Suppressor macrophage treated with lipopolysaccharide for 4 hours (primary cell): ENCODE measurements at regions not wholly inside any gene's neighbourhood (a gene's known extent, or its start where the extent isn't known, plus 50 kb on each side); places are given as distances from the start of the nearest gene placed in this dataset.

Experiments
- DNase-seq: peaks from one replicate; pipeline ENCODE4 v3.0.0-alpha.2; 2020

DNA sequence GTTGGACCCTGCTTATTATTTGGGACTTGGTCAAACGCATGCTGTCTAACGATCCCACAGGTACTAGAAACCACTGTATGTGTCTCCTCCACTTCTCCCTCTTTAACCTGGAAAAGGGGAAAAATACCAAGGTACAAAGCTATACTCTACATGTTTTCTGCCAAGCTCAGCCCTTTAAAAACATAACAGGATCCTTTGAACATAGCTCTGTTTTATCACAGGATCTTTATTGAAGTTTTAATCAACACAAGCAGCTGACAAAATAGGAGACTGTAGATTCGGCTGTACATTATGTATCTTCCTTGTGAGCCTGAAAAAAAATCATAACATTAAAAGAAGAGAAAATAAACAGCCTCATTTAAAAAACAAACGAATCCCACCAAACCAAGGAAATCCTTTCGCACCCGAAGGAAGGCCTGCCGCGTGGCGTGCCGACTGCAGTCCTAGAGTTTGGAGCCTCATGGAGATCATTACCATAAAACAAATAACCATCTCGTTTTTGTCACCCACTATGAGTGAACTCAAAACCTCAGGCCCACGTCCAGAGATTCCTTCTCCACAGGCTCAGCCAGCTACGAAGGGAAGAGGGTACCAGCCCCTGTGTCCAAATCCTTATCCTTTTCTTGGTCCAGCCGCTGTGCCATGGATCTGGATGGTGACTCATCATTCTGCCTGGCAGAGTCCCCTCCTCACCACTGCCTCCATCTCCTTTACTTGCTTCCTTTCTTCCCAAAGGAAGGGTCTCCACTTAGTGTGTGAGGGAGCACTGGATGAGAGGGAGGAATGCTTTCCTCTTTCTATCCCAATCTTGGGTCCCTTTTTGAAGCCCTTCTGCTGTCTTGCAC lies 651.1 kb downstream of the CCDC171 start:
- no peak for DNase-seq

DNA sequence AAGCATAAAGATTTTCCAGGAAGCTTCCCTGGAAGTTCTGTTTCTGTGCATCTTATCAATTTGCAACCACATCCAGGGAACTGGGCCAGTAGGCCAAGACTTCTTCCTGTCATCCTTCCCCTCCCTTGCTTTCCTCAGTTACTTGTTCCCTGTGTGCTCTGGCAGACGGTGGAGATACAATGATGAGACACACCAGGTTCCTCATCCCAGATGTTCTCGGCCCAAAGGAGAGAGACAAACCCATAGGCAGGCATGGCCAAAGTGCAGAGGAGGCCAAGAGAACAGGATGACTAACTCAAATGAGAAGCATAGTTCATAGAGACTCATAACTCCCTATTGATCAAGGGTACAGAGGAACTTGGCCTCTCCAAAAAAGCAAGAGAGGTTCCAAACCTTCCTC lies 652.6 kb downstream of the CCDC171 start:
- DNase-seq, result no peak

DNA sequence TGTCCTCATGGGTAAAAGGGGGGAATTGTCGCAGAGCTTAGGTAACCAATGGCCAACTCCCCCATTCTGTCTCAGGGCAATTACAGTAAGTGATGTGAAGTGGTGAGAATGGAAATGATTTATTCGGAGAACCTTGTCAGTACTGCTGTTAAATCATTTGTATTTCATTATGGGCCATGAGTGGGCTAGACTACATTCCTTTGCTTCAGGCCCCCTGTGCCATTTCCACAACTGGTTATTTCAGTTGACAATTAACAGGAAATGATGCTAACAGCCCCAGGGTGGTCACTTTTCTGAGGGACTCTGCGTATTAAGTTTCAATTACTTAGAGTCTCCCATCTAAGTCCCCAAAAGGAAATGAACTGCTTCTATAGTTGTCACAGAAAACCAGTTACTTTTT lies 653.7 kb downstream of the CCDC171 start:
- DNase-seq, result no peak

DNA sequence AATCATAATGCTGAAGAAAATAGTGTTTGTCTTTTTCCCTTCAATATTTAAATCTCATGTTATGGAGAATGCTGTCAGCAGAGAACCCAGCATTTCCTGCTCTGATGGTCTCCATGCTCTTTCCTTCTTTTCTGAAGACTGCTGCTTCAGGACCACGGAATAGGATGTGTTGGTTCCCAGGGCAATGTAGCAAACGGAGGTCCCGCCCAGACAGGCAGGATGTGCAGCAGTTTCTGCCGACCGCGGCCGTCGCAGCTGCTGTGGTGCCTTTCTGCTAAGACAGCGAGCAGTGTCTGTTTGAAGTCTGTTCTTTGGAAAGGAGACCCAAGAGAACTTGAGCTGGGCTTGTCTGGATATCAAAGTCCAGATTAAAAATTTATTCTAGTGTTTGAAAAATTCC lies 654.3 kb downstream of the CCDC171 start:
- no peak for DNase-seq

DNA sequence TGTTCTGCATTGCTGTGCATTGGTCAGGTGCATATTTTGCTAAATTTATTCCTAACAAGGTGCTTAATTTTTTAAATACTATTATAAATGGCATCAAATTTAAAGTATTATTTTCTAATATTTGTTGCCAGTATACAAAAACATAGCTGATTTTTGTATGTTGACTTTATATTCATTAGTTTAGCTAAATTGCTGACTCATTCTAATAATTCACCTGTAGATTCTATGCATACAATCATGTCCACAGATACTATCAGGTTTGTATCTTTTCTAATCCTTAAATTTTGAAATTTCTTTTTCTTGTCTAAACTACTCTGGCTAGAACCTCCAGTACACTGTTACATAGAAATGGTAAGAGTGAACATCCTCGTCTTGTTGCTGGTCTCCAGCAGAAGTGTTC lies 657.6 kb downstream of the CCDC171 start:
- no peak for DNase-seq

DNA sequence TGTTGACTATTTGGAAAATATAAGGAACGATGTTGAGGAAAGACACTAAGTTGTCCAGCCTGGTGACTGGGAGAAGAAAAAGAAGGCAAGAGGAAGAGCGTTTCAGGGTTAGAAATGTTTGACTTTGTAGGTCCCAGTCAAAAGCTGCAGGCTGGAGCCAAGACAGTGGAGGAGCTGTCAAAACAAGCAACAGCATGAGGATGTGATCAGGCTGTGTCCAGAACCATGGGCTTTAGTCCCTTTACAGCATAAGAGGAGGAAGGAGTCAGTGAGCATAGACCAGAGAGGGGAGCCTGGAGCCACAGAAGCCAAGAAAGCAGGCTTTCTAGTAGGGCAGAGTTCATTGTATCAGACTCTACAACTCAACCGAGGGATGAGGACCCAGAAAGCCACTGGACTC lies 658.5 kb downstream of the BNC2 start:
- DNase-seq, result no peak

DNA sequence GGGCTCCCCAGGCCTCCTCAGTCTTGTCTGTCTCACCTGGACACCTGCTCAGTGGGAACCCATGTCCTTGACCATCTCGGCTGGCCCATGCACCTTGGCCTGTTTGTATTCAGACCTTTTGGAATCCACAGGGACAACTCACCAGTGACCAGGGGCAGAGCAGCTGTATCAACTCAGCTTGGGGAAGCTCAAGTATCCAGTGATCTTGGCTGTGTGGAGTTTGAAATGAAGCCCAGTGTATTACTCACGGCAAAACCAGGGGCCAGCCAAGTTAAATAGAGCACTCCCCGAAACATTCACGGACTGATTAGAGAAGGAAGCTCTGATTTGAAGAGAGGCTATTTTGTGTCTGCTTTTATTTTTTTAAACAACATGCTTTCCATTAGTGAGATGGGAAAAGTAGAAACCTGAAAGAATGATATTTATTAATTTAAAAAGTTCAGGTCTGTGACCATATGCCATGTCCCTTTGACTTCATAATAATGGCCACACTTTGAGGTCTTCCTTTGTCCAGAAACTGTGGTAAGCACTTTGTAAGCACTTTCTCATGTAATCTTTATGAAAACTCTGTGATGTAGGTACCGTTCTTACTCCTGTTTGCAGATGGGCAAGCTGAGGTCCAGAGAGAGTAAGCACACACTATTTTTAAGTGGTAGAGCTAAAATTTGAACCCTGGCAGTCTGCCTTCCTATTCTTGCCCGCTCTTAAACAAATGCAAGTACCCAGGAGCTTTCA lies 656.5 kb downstream of the BNC2 start:
- no peak for DNase-seq

DNA sequence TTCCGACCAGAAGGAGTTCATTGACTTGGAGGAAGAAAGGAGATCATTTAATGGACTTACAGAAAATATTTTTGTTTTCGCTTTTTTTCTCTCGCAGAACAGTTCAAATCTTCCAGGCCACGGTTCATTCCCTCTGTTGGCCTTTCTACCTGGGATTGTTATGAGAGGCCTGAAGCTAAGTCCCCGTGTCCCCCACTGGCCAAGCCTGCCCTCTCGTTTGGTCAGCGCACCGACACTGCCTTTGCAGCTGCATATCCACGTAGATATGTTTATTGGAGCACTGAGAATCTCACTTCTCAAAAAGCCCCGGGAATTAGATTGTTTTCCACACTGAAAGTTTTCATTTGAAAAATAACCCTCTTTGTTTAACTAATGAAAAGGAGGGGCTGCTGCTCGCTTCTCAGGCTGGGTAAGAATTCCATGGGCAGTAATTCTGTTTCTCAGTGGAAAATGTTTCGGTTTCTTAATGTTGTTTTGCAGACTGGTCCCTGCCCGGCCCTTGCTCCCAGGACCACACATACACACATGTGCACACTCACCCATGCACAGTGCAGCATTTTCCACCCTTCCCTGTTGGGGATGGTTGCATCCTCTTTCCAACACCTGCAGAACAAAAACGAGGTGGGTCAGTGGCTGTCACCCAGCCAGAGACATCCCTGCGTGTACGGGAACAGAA lies 655.7 kb downstream of the BNC2 start:
- no peak for DNase-seq

DNA sequence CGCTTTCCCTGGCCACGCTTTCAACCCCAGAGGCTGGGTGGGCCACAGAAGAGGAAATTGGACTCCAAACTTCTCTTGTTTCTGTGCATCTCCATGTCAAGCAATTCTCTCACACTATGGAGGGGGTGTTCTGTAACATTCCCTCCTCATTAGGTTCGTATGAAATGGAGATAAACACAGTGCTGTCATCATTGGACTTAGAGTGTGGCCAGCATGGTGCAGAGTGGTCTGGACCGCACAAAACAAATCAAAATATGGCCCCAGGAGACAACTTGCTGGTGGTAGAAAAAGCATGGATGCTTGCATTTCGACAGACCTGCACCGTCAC lies 655.2 kb downstream of the BNC2 start:
- DNase-seq, result no peak

DNA sequence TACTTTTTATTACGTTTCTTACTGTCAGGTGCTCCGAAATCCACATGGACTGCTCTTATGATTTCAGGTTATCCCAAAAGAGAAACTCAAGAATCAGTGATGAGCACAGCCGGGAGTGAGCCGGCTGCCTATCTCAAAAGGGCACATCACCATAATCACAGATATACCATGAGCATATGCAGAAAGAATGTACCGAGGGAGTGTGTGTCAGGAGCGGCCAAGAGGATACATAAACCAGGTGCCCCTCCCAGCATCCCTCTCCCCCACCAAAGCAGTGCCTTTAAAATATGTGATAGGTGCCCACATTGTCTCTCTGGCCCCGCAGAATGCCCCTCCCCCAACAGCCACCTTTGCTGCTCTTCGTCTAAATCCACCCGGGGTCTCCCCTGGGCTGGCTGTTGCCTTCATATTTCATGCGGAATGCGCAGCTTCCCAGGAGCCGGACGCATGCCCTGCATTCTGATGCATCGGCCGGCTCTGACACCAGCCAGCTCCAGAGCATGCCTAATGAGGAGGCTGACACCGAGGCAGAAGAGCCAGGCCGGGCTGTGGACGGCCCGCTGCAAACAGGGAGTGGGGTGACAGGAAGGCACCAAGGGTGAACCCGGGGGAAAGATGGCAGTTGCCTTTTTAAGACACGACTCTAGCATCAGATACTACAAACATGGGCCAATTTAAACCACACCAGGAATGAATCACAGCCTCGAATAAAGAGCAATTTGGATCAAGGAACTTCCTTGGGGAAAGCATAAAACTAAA lies 652.3 kb downstream of the BNC2 start:
- DNase-seq, result no peak

DNA sequence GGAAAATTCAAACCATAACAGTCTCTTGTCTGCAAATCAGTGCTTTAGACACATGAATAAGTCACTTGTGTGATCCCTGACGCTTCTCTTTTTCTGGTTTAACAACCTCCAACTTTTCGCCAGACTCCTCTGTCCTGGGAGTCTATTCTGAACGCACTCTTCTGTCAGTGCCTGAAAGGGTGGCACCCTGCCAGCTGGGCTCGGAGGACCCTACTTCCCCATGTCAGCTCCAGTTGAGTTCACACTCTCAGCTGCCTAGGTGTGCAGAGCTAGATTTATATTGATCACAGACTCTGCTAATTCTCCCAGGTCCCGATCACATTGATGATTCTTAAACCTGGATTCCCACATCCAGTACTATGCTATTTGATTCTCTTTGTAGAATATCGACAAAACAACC lies 649.1 kb downstream of the BNC2 start:
- no peak for DNase-seq

DNA sequence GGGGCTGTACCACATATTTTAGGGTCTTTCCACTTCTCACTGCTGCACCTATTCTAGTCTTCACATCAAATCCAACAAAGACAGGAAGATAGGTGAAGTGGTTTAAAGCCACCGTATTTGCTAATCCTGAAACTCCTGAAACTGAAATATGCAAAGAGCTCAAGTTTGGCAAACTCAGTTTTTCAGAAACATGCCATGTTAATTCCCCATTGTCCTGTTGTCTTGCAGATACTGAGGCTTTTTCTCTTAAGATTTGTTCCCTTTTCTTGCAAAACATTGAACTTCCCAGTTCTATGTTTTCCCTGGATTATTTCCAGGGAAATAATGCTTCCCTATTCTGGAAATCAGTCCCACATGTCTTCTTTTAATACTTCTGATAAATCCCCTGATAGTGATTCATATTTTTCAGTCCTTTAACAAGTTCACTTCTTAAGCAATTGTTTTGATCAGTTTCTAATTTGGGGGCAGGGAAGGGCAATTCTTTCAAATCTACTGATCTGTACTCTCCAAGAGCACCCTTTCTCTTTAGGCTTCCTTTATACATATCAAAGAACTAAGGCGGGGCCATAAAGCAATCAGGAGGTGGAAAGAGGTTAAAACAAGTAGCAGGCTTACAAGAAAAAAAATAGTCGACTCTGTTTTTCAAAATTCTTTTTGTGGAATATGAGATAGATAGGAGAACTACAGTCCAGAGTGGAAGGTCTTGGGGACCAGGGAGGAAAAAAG lies 648.5 kb downstream of the BNC2 start:
- no peak for DNase-seq

DNA sequence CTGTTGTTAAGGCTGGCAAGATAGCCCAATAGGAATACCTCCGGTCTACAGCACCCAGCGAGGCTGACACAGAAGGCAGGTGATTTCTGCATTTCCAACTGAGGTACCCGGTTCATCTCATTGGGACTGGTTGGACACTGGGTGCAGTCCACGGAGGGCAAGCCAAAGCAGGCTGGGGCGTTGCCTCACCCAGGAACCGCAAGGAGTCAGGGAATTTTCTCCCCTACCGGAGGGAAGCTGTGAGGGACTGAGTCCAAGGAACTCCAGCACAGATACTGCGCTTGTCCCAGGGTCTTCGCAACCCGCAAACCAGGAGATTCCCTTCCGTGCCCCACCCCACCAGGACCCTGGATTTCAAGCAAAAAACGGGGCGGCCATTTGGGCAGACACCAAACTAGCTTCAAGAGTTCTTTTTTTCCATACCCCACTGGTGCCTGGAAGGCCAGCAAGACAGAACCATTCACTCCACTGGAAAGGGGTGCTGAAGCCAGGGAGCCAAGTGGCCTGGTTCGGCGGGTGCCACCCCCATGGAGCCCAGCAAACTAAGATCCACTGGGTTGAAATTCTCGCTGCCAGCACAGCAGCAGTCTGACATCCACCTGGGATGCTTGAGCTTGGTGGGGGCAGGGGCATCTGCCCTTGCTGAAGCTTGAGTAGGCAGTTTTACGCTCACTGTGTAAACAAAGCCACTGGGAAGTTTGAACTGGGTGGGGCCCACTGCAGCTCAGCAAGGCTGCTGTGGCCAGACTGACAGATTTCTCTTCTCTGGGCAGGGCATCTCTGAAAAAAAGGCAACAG lies 647.2 kb downstream of the BNC2 start:
- no peak for DNase-seq

DNA sequence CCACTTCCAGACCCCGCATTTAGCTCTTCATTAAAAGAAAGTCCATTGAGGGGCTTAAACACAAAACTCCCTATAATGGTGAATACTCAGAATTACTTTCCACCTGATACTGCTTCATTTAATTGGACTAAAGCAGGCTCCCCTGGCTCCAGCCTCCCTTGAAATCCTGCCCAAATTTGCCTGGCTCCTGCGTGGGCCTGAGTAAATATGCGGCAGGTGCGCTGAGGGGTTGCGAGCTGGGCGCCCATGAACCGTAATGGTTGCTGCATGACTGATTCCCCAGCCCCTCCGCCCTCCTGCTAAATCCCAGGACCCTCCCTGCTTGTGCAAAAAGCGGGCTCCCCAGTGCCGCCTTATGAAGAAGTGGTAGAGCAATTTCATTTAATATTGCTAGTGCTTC lies 639.7 kb downstream of the BNC2 start:
- DNase-seq, result no peak

DNA sequence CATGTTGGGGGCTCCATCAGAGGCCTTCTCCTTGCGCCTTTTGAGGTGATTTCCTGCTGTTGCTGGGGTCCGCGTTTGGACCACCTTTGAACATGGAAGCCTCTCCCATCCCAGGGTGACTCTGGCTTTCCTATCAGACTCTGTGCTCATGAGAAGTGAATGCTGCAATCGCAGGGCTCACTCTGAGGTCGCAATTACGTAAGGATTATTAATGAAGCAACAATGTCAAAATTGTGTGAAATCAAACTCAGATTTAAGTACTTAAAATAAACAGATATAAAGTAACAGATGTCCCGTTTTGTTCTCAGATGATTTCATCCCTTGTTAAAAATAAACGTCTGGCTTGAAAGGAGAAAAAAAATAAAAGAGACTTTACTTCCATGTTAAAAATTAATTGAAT lies 634.2 kb downstream of the BNC2 start:
- DNase-seq, result no peak

DNA sequence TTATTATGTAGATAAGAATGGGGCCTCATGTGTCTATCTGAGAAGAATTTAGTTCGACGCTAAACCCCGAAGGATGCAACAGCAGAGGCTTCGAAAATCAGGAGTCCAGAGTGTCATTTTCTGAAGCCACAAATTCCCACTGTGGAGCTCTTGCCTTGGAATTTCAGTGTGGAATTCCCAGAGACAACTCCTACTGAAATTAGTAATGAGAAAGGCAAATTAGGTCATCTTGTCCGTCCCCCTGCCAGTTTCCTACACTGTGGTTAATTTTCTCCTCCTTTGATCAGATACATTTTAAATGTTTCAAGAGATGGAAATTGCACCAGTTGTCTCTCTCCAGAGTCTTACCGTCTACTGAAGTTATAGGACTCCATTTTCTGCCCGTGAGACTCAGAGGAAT lies 633.6 kb downstream of the BNC2 start:
- DNase-seq, result no peak

DNA sequence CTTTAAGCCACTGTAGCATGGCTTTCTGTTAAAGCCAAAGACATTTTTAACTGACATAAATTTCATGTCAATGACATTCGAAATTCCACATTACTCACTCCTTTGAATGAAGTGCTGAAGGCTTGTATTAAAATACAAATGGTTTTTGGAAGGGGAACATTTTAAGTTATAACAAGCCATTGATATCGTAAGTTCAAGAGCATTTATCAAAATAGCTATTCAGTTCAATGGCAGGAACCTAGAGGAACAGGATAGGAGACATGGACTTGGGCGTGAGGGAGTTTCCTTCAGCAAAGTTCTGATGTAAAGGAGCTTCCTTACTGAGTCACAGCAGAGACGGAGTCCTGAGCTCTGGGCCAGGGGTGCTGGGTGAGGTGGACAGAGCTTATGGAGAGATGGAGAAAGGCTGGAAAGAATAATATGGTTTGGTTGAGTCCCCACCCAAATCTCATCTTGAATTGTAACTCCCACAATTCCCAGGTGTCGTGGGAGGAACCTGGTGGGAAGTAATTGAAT lies 631.8 kb downstream of the BNC2 start:
- no peak for DNase-seq

DNA sequence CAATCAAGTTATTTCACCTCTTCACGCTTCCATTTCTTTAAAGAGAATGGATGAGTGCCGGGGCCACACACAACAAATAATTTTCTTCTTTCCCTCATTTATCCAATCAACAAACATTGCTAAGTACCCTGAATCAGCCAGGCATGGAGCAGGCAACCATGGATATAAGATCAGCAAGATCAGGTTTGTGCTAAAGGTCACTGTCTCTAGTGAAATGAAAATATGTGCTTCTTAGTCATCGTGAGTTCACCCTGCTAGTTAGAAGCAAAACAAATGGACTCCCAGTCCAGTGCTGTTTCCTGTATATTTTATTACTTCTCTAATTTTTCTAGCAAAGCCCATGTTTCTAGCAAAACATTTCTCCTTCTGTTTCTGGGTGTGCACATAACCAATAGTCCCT lies 629.2 kb downstream of the BNC2 start:
- DNase-seq, result no peak

DNA sequence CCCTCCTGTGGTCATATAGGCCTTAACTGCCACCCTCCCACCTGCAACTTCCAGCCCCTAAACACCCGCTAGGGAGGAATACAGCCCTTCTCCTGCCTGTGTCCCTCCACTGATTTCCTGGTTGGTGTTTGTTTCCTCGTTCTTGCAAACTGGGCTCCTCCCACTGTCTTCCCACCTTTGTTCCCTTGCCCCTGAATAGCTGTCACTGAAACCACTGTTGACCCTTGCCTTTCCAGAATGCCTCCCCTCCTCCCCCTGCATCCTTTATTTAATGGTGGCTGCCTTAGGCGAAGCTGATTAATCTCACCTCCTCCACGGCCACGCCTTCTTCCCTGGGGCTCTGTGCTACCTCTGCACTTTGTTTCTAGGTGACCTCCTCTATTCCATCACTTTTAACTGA lies 626.7 kb downstream of the BNC2 start:
- no peak for DNase-seq

DNA sequence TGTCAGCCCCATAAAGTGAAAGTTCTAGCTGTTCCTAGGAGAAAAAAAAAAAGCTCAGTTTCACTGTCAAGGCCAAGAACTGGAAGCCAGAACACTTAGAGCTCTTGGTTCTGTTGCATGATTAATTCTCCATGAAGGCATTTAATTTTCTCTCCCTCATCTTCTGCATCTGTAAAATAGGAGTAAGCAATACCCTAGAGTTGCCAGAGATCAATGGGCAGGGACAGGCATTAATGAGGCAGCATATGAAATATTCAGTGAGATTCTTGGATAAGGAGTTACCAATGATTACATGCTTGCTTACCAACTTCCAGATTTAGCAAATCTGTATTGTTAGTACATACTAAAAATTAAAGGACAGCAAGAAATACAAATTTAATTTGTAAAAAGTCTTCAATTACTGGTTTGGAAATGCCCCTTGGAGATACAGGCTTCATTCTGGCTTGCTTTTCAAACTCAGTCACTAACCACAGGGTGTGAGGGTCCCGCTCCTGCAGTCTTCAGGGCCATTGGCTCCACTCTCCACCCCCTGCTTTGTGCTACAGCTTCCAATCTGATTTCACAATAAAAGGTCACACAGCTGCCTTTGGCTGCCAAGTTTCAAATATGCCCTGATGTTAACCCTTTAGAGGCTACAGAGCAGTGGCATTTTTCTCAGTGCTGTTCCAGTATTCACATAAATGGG lies 624.6 kb downstream of the BNC2 start:
- DNase-seq, result no peak

DNA sequence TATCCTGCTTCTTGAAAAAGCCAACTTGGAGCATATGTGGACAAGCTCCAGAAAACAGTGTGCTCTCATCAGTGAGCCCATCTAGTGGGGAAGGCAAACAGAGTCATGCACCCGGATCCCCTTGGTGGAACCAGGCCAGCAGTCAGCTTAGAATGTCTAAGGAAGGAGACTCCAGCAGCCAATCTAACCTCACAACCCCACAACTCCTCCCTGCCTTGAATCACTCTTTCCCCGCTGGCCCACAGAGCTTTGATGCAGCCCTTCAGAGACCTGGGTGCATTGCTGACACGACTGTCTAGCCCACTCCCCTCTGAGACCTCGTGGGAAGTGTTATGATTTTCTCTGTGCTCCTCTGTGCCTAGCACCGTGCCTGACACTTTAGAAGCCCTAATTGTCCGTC lies 623.7 kb downstream of the BNC2 start:
- no peak for DNase-seq
